Sigmoid colon (tissue), 4 donors: ENCODE measurements at regions not wholly inside any gene's neighbourhood (a gene's known extent, or its start where the extent isn't known, plus 50 kb on each side); places are given as distances from the start of the nearest gene placed in this dataset.

Source experiments
- EP300 ChIP-seq, 4 donors: sonication (generic); formaldehyde crosslinking; IDR thresholded peaks; one replicate each; pipeline ENCODE4 v1.6.1; 2017; ENCODE audit warnings: antibody characterized with exemption in 4 of 4
- TF ChIP-seq, protein P1 (sequence below), 4 experiments: fragments of 450-650 bp in 3 of 4; fragments of 200-600 bp in 1 of 4; IDR thresholded peaks; one replicate each; pipeline ENCODE4 v1.5.1; 2016 to 2019; ENCODE audit warnings: antibody characterized with exemption in 4 of 4, mild to moderate bottlenecking in 3 of 4, moderate library complexity in 2 of 4

DNA sequence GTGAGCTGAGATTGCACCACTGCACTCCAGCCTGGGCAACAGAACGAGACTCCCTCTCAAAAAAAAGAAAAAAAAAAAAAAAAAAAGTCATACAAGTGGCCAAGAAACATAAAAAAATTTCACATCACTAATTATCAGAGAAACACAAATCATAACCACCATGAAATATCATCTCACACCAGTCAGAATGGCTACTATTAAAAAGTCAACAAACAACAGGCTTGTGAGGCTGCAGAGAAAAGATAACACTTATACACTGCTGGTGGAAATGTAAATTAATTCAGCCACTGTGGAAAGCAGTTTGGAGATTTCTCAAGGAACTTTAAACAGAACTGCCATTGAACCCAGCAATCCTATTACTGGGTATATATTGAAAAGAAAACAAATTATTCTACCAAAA, 291.1 kb upstream of the MCTP2 start:
- TF ChIP-seq, protein P1, sequence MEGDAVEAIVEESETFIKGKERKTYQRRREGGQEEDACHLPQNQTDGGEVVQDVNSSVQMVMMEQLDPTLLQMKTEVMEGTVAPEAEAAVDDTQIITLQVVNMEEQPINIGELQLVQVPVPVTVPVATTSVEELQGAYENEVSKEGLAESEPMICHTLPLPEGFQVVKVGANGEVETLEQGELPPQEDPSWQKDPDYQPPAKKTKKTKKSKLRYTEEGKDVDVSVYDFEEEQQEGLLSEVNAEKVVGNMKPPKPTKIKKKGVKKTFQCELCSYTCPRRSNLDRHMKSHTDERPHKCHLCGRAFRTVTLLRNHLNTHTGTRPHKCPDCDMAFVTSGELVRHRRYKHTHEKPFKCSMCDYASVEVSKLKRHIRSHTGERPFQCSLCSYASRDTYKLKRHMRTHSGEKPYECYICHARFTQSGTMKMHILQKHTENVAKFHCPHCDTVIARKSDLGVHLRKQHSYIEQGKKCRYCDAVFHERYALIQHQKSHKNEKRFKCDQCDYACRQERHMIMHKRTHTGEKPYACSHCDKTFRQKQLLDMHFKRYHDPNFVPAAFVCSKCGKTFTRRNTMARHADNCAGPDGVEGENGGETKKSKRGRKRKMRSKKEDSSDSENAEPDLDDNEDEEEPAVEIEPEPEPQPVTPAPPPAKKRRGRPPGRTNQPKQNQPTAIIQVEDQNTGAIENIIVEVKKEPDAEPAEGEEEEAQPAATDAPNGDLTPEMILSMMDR (IDR thresholded peaks at IDR 0.05): no peak
- TF ChIP-seq EP300 (IDR thresholded peaks at IDR 0.05): no peak
